ENCODE measurements at regions not wholly inside any gene's neighbourhood (a gene's known extent, or its start where the extent isn't known, plus 50 kb on each side); places are given as distances from the start of the nearest gene placed in this dataset.

- no peak for TF ChIP-seq CTCF (IDR thresholded peaks at IDR 0.05; ENCODE audit: unreplicated experiment)
- Mint-ChIP-seq H3K4me3 (ENCODE audit: low read depth, unreplicated experiment) (no peak overlapping the region), H3K9me3 (ENCODE audit: low read depth, unreplicated experiment) (no peaks in the 10 kb centered on the region), H3K27ac (ENCODE audit: unreplicated experiment) (no peak overlapping the region), H3K4me1 (ENCODE audit: low read depth, unreplicated experiment) (peaks cover 13% of the 10 kb centered on the region), H3K36me3 (ENCODE audit: insufficient read depth, unreplicated experiment) (no peaks in the 10 kb centered on the region), H3K27me3 (ENCODE audit: unreplicated experiment) (no peaks in the 10 kb centered on the region)
- no peak for DNase-seq
- intact Hi-C loops (cut with micrococcal nuclease; ENCODE audit: unreplicated experiment): no loop called here
- CTCF ChIA-PET: no interaction called here
- no TSS peak for BruUV-seq (replicated peaks)
Observed at GRCh38 chr17:71740866-71741265, 380.0 kb upstream of the SOX9 start.

GRCh38 chr17:71741836-71742235 is 379.0 kb upstream of the SOX9 start:
- Mint-ChIP-seq H3K4me3 (ENCODE audit: low read depth, unreplicated experiment) (no peak overlapping the region), H3K27me3 (ENCODE audit: unreplicated experiment) (no peaks in the 10 kb centered on the region), H3K36me3 (ENCODE audit: insufficient read depth, unreplicated experiment) (no peaks in the 10 kb centered on the region), H3K27ac (ENCODE audit: unreplicated experiment) (no peak overlapping the region), H3K9me3 (ENCODE audit: low read depth, unreplicated experiment) (no peaks in the 10 kb centered on the region), H3K4me1 (ENCODE audit: low read depth, unreplicated experiment) (peaks cover 13% of the 10 kb centered on the region)
- TF ChIP-seq CTCF (IDR thresholded peaks at IDR 0.05; ENCODE audit: unreplicated experiment): no peak
- intact Hi-C loops (cut with micrococcal nuclease; ENCODE audit: unreplicated experiment): no loop called here
- BruUV-seq (replicated peaks): no TSS peak
- DNase-seq: no peak
- CTCF ChIA-PET: no interaction called here

- no peak for TF ChIP-seq CTCF (IDR thresholded peaks at IDR 0.05; ENCODE audit: unreplicated experiment)
- intact Hi-C loops (cut with micrococcal nuclease; ENCODE audit: unreplicated experiment): no loop called here
- DNase-seq: no peak
- Mint-ChIP-seq H3K4me3 (ENCODE audit: low read depth, unreplicated experiment) (no peak overlapping the region), H3K36me3 (ENCODE audit: insufficient read depth, unreplicated experiment) (no peaks in the 10 kb centered on the region), H3K27ac (ENCODE audit: unreplicated experiment) (no peak overlapping the region), H3K4me1 (ENCODE audit: low read depth, unreplicated experiment) (no peaks in the 10 kb centered on the region), H3K27me3 (ENCODE audit: unreplicated experiment) (no peaks in the 10 kb centered on the region), H3K9me3 (ENCODE audit: low read depth, unreplicated experiment) (no peaks in the 10 kb centered on the region)
- BruUV-seq (replicated peaks): no TSS peak
- CTCF ChIA-PET: no interaction called here
Observed at GRCh38 chr17:71748872-71749271, 371.9 kb upstream of the SOX9 start.

GRCh38 chr17:71753070-71753469 is 367.8 kb upstream of the SOX9 start:
- CTCF ChIA-PET: no interaction called here
- no peak for DNase-seq

More at GRCh38 chr17:71753070-71753469, 367.8 kb upstream of the SOX9 start:
- Mint-ChIP-seq H3K27ac (ENCODE audit: unreplicated experiment) (no peak overlapping the region), H3K4me1 (ENCODE audit: low read depth, unreplicated experiment) (no peaks in the 10 kb centered on the region), H3K4me3 (ENCODE audit: low read depth, unreplicated experiment) (no peak overlapping the region), H3K27me3 (ENCODE audit: unreplicated experiment) (no peaks in the 10 kb centered on the region), H3K36me3 (ENCODE audit: insufficient read depth, unreplicated experiment) (no peaks in the 10 kb centered on the region), H3K9me3 (ENCODE audit: low read depth, unreplicated experiment) (no peaks in the 10 kb centered on the region)
- BruUV-seq (replicated peaks): no TSS peak
- intact Hi-C loops (cut with micrococcal nuclease; ENCODE audit: unreplicated experiment): no loop called here
- no peak for TF ChIP-seq CTCF (IDR thresholded peaks at IDR 0.05; ENCODE audit: unreplicated experiment)
